Liver (tissue), 8 donors: ENCODE measurements at regions not wholly inside any gene's neighbourhood (a gene's known extent, or its start where the extent isn't known, plus 50 kb on each side); places are given as distances from the start of the nearest gene placed in this dataset.

Experiments
- DNase-seq: peaks from one replicate; pipeline ENCODE4 v3.0.0-alpha.2; 2017; ENCODE audit warnings: low spot score
- H3K27ac ChIP-seq, 2 donors: one replicate each; pipeline ENCODE4 v1.7.0; 2013; ENCODE audit warnings: inconsistent platforms in 2 of 2, low read length in 2 of 2, control low read depth in 1 of 2, low read depth in 1 of 2, mild to moderate bottlenecking in 1 of 2
- H3K27me3 ChIP-seq, 4 donors: one replicate each; pipeline versions ENCODE4 v1.6.1 to v1.7.0; 2013; ENCODE audit warnings: low read length in 3 of 4, inconsistent platforms in 1 of 4, mild to moderate bottlenecking in 1 of 4, moderate library complexity in 1 of 4; ENCODE audit not compliant: control insufficient read depth in 4 of 4, insufficient read depth in 4 of 4
- H3K36me3 ChIP-seq, 4 donors: one replicate each; pipeline versions ENCODE4 v1.6.1 to v1.7.0; 2013; ENCODE audit warnings: low read length in 3 of 4, mild to moderate bottlenecking in 3 of 4, low read depth in 1 of 4, moderate library complexity in 1 of 4; ENCODE audit not compliant: control insufficient read depth in 4 of 4, insufficient read depth in 3 of 4
- H3K4me1 ChIP-seq, 4 donors: one replicate each; pipeline versions ENCODE4 v1.6.1 to v1.7.0; 2013; ENCODE audit warnings: low read length in 3 of 4, mild to moderate bottlenecking in 3 of 4, moderate library complexity in 1 of 4; ENCODE audit not compliant: control insufficient read depth in 4 of 4, insufficient read depth in 4 of 4
- H3K4me3 ChIP-seq, 3 donors: one replicate each; pipeline versions ENCODE4 v1.6.1 to v1.7.0; 2013; ENCODE audit warnings: low read length in 3 of 3, control low read depth in 1 of 3, low read depth in 1 of 3, mild to moderate bottlenecking in 1 of 3
- H3K9ac ChIP-seq, 2 donors: one replicate each; pipeline ENCODE4 v1.7.0; 2013; ENCODE audit warnings: low read length in 2 of 2, mild to moderate bottlenecking in 2 of 2, moderate library complexity in 2 of 2, control low read depth in 1 of 2, low read depth in 1 of 2
- H3K9me3 ChIP-seq, 4 donors: one replicate each; pipeline versions ENCODE4 v1.6.1 to v1.7.0; 2013; ENCODE audit warnings: low read length in 3 of 4; ENCODE audit not compliant: control insufficient read depth in 4 of 4
- ATF3 ChIP-seq: IDR thresholded peaks from 2 replicates; pipeline ENCODE4 v1.6.1; 2016; ENCODE audit warnings: antibody characterized with exemption
- CTCF ChIP-seq: fragments of 150-350 bp; IDR thresholded peaks from 2 replicates; pipeline ENCODE4 v1.5.1; 2017; ENCODE audit warnings: improper control_type of control experiment, low read depth, low read length; ENCODE audit not compliant: missing input control
- FOXA1 ChIP-seq: IDR thresholded peaks from 2 replicates; pipeline ENCODE4 v1.6.1; 2016; ENCODE audit warnings: antibody characterized with exemption
- FOXA2 ChIP-seq: IDR thresholded peaks from 2 replicates; pipeline ENCODE4 v1.6.1; 2016; ENCODE audit warnings: antibody characterized with exemption
- GABPA ChIP-seq, 2 donors: IDR thresholded peaks in 1 of 2; conservative IDR thresholded peaks in 1 of 2; 2 replicates each; pipeline ENCODE4 v1.6.1; 2016; ENCODE audit warnings: antibody characterized with exemption in 2 of 2, mild to moderate bottlenecking in 1 of 2, moderate library complexity in 1 of 2
- HNF4A ChIP-seq, 2 donors: conservative IDR thresholded peaks; 2 replicates each; pipeline ENCODE4 v1.6.1; 2016; ENCODE audit warnings: antibody characterized with exemption in 2 of 2, mild to moderate bottlenecking in 2 of 2
- HNF4G ChIP-seq: IDR thresholded peaks from 2 replicates; pipeline ENCODE4 v1.6.1; 2016; ENCODE audit warnings: antibody characterized with exemption
- JUND ChIP-seq, 2 donors: IDR thresholded peaks; 2 replicates each; pipeline ENCODE4 v1.6.1; 2016; ENCODE audit warnings: antibody characterized with exemption in 2 of 2
- NR2F2 ChIP-seq: IDR thresholded peaks from 2 replicates; pipeline ENCODE4 v1.6.1; 2016; ENCODE audit warnings: antibody characterized with exemption
- RAD21 ChIP-seq, 2 donors: IDR thresholded peaks; 2 replicates each; pipeline ENCODE4 v1.6.1; 2016; ENCODE audit warnings: antibody characterized with exemption in 2 of 2, mild to moderate bottlenecking in 2 of 2
- REST ChIP-seq: IDR thresholded peaks from 2 replicates; pipeline ENCODE4 v1.6.1; 2016; ENCODE audit warnings: antibody characterized with exemption, mild to moderate bottlenecking
- RXRA ChIP-seq, 2 donors: IDR thresholded peaks; 2 replicates each; pipeline ENCODE4 v1.6.1; 2017 to 2018; ENCODE audit warnings: antibody characterized with exemption in 2 of 2, mild to moderate bottlenecking in 1 of 2
- SP1 ChIP-seq: IDR thresholded peaks from 2 replicates; pipeline ENCODE4 v1.6.1; 2018; ENCODE audit warnings: antibody characterized with exemption, mild to moderate bottlenecking
- TAF1 ChIP-seq: conservative IDR thresholded peaks from 2 replicates; pipeline ENCODE4 v1.6.1; 2016; ENCODE audit warnings: antibody characterized with exemption, mild to moderate bottlenecking
- YY1 ChIP-seq: IDR thresholded peaks from 2 replicates; pipeline ENCODE4 v1.6.1; 2016; ENCODE audit warnings: antibody characterized with exemption, mild to moderate bottlenecking
- WGBS: extraction: QIAGEN DNeasy Blood & Tissue Kit; methylation state at CpG from one replicate; pipeline ENCODE4 v1.1.7; 2013; 5-methylcytosine and 5-hydroxymethylcytosine counted together
- TF ChIP-seq, protein P1 (sequence below): IDR thresholded peaks from 2 replicates; pipeline ENCODE4 v1.6.1; 2016; ENCODE audit warnings: antibody characterized with exemption
- TF ChIP-seq, protein P2 (sequence below): IDR thresholded peaks from 2 replicates; pipeline ENCODE4 v1.6.1; 2016; ENCODE audit warnings: antibody characterized with exemption
- donor health status: healthy.
- donor health status: healthy.
- donor health status: healthy.
- donor health status: healthy.
- donor health status: healthy.

DNA sequence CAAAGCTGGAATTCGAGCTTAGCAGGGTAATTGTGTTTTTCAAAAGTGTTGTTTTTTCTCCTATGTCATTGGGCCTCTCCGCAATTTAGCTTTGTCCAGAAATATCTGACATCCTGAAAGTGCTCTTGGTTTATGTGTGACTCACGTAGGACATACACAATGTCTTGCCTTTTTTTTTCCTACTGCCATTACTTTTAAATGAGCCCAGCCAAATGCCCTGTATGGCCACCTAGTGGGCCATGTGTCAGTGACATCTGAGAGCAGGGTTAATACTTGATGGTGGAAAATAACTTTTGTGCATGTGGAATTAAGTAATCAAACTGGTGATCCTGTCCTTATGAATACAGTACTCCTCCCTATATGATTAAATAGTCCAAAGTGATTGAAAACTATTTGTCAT is 1411.1 kb upstream of the TENM3 start (continued):
- no peak for TF ChIP-seq ATF3
- no peak for TF ChIP-seq YY1
- no peak for TF ChIP-seq FOXA2
- no peak for TF ChIP-seq RXRA (IDR thresholded peaks at IDR 0.05)
- no peak for TF ChIP-seq RAD21 (IDR thresholded peaks at IDR 0.05)
- TF ChIP-seq TAF1 = no peak
- TF ChIP-seq FOXA1 = no peak
- TF ChIP-seq REST = no peak

DNA sequence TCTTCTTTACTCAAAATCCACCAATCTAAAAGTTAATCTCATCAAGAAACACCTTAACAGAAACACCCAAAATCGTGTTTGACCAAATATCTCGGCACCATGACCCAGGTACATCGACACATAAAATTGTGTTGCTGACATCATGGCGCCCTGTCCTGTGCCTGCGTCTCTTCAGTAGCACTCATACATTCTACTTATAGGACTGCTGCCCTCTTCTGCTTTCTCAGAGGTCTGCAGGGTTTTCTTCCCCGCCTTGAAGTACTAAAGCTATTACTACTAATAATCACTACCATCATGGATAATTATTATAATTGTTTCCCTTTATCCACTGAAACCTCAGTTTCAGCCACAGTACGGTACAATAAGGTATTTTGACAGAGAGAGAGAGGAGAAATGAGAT is 1403.1 kb upstream of the TENM3 start:
- H3K27me3 ChIP-seq = no peaks in the 10 kb centered on the region
- H3K36me3 ChIP-seq = no peaks in the 10 kb centered on the region
- no peaks in the 10 kb centered on the region for H3K4me1 ChIP-seq
- H3K4me3 ChIP-seq = no peak overlapping the region
- H3K27ac ChIP-seq = no peak overlapping the region
- TF ChIP-seq YY1 (no peak), CTCF (no peak), GABPA (IDR thresholded peaks at IDR 0.05 in 1 of 2, conservative IDR thresholded peaks at IDR 0.05 in 1 of 2) (no peak), RXRA (IDR thresholded peaks at IDR 0.05) (no peak), FOXA2 (no peak), FOXA1 (no peak), SP1 (no peak), NR2F2 (no peak), JUND (IDR thresholded peaks at IDR 0.05) (no peak), HNF4A (conservative IDR thresholded peaks at IDR 0.05) (no peak), REST (no peak), RAD21 (IDR thresholded peaks at IDR 0.05) (no peak), ATF3 (no peak), HNF4G (no peak)
- TF ChIP-seq, protein P1, sequence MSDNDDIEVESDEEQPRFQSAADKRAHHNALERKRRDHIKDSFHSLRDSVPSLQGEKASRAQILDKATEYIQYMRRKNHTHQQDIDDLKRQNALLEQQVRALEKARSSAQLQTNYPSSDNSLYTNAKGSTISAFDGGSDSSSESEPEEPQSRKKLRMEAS = no peak
- TF ChIP-seq, protein P2, sequence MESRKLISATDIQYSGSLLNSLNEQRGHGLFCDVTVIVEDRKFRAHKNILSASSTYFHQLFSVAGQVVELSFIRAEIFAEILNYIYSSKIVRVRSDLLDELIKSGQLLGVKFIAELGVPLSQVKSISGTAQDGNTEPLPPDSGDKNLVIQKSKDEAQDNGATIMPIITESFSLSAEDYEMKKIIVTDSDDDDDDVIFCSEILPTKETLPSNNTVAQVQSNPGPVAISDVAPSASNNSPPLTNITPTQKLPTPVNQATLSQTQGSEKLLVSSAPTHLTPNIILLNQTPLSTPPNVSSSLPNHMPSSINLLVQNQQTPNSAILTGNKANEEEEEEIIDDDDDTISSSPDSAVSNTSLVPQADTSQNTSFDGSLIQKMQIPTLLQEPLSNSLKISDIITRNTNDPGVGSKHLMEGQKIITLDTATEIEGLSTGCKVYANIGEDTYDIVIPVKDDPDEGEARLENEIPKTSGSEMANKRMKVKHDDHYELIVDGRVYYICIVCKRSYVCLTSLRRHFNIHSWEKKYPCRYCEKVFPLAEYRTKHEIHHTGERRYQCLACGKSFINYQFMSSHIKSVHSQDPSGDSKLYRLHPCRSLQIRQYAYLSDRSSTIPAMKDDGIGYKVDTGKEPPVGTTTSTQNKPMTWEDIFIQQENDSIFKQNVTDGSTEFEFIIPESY = no peak
- H3K9ac ChIP-seq = no peak overlapping the region
- WGBS = 63% methylated on average over 7 of the region's 7 CpGs
- no peaks in the 10 kb centered on the region for H3K9me3 ChIP-seq
- DNase-seq = no peak
